ENCODE measurements at regions not wholly inside any gene's neighbourhood (a gene's known extent, or its start where the extent isn't known, plus 50 kb on each side); places are given as distances from the start of the nearest gene placed in this dataset.

DNA sequence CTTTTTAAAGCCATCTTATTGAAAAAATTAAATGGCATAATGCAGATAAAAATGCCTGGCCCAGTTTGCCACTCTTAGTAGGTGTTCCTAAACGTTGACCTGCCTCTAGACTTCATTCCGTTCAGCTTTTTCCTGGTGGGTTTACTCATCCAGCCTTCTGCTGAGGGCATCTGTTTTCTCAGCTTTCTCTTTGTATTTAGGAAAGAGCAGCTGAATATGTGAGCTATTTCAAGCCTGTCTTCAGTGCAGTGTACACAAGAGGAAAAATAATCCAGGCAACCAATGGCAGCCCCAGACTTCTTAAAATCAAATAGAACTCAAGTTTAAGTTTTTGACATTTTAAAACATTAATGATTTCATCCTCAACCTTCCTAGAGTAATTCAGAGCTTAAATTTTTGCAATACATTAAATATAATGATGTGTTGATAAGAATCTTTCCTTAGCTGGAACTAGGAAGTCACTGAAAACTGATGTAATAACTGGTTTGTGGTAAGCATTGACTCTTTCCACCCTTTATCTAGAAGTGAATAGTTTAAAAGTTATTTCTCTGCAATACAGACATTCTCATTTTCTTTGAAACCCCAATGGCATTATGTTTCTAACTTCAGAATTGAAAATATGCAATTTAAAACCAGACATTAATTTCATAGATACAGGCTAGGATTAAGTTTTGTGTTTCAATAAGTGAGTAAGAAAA is 165.4 kb downstream of the AASDHPPT start:
- Histone ChIP-seq H3K4me3 (ENCODE audit: low read length) (no peak overlapping the region), H3K9ac (ENCODE audit: low read depth, low read length) (no peak overlapping the region), H3K9me3 (replicated peaks; ENCODE audit: low read length) (no peaks in the 10 kb centered on the region), H3K4me1 (ENCODE audit: control insufficient read depth, insufficient read depth, low read length) (no peaks in the 10 kb centered on the region), H3K4me2 (ENCODE audit: low read length) (no peak overlapping the region), H3K27me3 (ENCODE audit: control insufficient read depth, insufficient read depth, low read length) (no peaks in the 10 kb centered on the region), H3K36me3 (ENCODE audit: insufficient read depth, low read length) (no peaks in the 10 kb centered on the region)

DNA sequence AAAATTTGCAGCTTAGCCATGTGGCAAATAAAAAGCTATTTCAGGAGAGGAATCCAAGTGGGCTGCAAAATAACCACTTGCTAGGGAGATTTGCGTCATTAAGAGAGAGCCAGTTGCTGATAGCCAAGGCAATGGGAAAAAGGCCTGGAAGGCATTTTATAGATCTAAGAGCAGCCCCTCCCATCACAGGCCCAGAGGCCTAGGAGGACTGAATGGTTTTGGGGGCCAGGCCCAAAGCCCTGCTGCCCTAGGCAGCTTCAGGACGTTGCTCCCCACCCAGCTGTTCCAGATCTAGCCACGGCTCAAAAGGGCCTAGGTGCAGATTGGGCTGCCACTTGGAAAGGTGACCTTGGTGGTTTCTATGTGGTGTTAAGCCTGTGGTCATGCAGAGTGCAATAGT is 169.0 kb downstream of the AASDHPPT start:
- Histone ChIP-seq H3K9ac (ENCODE audit: low read depth, low read length) (no peak overlapping the region), H3K36me3 (ENCODE audit: insufficient read depth, low read length) (no peaks in the 10 kb centered on the region), H3K4me3 (ENCODE audit: low read length) (no peak overlapping the region), H3K9me3 (replicated peaks; ENCODE audit: low read length) (no peaks in the 10 kb centered on the region), H3K4me2 (ENCODE audit: low read length) (no peak overlapping the region), H3K27me3 (ENCODE audit: control insufficient read depth, insufficient read depth, low read length) (no peaks in the 10 kb centered on the region), H3K4me1 (ENCODE audit: control insufficient read depth, insufficient read depth, low read length) (no peaks in the 10 kb centered on the region)

DNA sequence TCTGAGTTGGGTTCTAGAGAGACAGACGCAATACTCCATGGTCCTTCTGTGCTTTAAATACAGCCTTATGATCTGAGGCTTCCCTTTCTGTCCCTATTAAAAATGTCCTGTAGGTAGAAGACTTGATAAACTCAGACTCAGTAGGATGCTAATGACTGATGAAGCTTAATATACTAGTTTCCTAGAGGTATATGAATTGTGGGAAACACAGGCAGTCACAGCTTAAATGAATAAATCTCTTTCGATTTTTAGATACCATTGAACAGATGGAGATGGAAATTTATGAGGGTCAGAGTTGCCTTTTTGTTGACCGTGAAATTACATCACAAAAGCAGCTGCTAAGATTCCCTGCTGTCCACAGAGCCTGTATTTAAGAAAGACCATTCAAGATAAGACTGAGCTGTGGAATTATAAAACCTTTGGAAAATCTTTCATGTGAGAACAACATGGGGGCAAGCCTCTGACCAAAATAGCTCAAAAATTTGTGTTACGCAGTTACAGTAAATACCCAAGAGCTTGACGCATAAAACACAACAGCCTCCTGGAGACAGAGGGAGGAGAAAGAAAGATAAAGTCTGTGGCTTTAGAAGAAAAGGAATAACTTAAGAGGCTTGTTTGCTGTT is 172.3 kb downstream of the AASDHPPT start:
- no peaks in the 10 kb centered on the region for H3K27me3 ChIP-seq (ENCODE audit: control insufficient read depth, insufficient read depth, low read length)
- no peak overlapping the region for H3K4me3 ChIP-seq (ENCODE audit: low read length)
- H3K9ac ChIP-seq (ENCODE audit: low read depth, low read length) = no peak overlapping the region
- H3K4me2 ChIP-seq (ENCODE audit: low read length) = no peak overlapping the region
- no peaks in the 10 kb centered on the region for H3K9me3 ChIP-seq (replicated peaks; ENCODE audit: low read length)
- no peaks in the 10 kb centered on the region for H3K36me3 ChIP-seq (ENCODE audit: insufficient read depth, low read length)
- no peaks in the 10 kb centered on the region for H3K4me1 ChIP-seq (ENCODE audit: control insufficient read depth, insufficient read depth, low read length)

DNA sequence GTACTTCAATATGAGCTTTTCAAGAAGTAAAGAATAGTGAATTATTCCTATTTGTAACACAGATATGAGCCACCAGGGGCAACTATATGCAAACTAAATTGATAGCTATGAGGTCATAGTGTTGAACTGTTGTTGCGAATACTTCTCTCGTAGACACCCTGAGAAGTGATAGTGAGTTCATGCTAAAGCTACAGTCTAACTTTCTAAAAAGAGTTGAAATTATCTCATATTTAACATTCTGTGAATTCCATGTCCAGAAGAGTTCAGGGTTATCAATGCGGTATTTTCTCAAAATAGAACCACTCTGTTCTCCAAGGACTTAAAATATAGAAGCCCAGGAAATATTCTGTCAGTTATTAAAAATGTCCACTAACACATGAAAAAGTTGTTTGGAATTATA is 185.4 kb downstream of the AASDHPPT start:
- H3K4me2 ChIP-seq (ENCODE audit: low read length) = no peak overlapping the region
- no peak overlapping the region for H3K9ac ChIP-seq (ENCODE audit: low read depth, low read length)
- no peaks in the 10 kb centered on the region for H3K9me3 ChIP-seq (replicated peaks; ENCODE audit: low read length)
- no peaks in the 10 kb centered on the region for H3K4me1 ChIP-seq (ENCODE audit: control insufficient read depth, insufficient read depth, low read length)
- H3K36me3 ChIP-seq (ENCODE audit: insufficient read depth, low read length) = no peaks in the 10 kb centered on the region
- no peaks in the 10 kb centered on the region for H3K27me3 ChIP-seq (ENCODE audit: control insufficient read depth, insufficient read depth, low read length)
- H3K4me3 ChIP-seq (ENCODE audit: low read length) = no peak overlapping the region

DNA sequence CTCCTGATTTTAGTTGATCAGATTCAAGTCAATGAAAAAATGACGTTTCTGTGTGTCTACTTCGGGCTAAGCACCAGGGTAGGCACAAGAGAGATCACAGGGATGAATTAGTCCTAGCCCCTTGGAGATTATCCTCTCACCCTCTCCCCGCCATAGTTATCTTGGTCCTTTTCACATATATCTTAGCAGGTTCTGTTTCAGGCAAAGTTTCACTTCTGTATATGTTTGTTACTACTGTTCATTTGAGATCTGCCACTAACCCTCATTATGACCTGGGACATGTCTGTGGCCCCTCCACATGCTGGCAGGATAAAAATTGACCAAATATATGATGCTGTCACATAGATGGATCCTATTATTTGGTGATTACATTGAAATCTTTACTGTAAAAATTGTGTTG is 186.1 kb downstream of the AASDHPPT start:
- Histone ChIP-seq H3K4me2 (ENCODE audit: low read length) (no peak overlapping the region), H3K4me3 (ENCODE audit: low read length) (no peak overlapping the region), H3K4me1 (ENCODE audit: control insufficient read depth, insufficient read depth, low read length) (no peaks in the 10 kb centered on the region), H3K36me3 (ENCODE audit: insufficient read depth, low read length) (no peaks in the 10 kb centered on the region), H3K27me3 (ENCODE audit: control insufficient read depth, insufficient read depth, low read length) (no peaks in the 10 kb centered on the region), H3K9ac (ENCODE audit: low read depth, low read length) (no peak overlapping the region), H3K9me3 (replicated peaks; ENCODE audit: low read length) (no peaks in the 10 kb centered on the region)

DNA sequence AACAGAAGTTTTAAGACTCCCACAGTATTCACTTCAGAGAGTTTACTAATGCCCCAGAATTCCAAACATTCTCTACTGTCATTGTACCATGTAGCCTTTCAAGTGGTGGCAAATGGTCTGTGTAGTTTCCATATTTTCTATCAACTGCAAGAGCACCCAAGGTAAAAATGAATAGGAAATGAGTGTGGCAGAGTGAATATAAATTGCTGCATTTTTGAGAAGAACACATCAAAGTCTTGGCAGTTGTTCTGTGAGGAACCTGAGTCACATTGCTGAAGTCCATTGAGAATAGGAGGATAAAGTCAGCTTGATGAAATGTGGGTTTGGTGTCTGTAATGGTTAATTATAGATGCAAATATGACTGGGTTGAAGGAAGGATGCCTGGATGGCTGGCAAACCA is 193.6 kb downstream of the AASDHPPT start:
- Histone ChIP-seq H3K4me2 (ENCODE audit: low read length) (no peak overlapping the region), H3K36me3 (ENCODE audit: insufficient read depth, low read length) (no peaks in the 10 kb centered on the region), H3K9ac (ENCODE audit: low read depth, low read length) (no peak overlapping the region), H3K9me3 (replicated peaks; ENCODE audit: low read length) (no peaks in the 10 kb centered on the region), H3K4me3 (ENCODE audit: low read length) (no peak overlapping the region), H3K27me3 (ENCODE audit: control insufficient read depth, insufficient read depth, low read length) (no peaks in the 10 kb centered on the region), H3K4me1 (ENCODE audit: control insufficient read depth, insufficient read depth, low read length) (peaks cover 3% of the 10 kb centered on the region)

DNA sequence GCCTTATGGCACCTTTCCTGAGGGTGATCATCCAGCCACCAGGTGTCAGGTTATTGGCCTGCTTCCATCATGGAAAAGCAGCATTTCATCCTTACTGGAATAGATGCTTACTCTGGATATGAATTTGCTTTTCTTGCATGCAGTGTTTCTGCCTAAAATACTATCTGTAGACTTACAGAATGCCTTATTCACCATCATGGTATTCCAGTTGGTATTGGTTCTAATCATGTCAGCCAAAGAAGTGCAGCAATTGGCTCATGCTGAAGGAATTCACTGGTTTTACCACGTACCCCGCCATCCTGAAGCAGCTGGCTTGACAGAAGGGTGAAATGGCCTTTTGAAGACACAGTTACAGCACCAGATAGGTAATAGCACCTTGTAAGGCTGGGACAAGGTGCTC is 194.2 kb downstream of the AASDHPPT start:
- Histone ChIP-seq H3K9me3 (replicated peaks; ENCODE audit: low read length) (no peaks in the 10 kb centered on the region), H3K27me3 (ENCODE audit: control insufficient read depth, insufficient read depth, low read length) (no peaks in the 10 kb centered on the region), H3K9ac (ENCODE audit: low read depth, low read length) (no peak overlapping the region), H3K36me3 (ENCODE audit: insufficient read depth, low read length) (no peaks in the 10 kb centered on the region), H3K4me2 (ENCODE audit: low read length) (no peak overlapping the region), H3K4me3 (ENCODE audit: low read length) (no peak overlapping the region), H3K4me1 (ENCODE audit: control insufficient read depth, insufficient read depth, low read length) (peaks cover 8% of the 10 kb centered on the region)

DNA sequence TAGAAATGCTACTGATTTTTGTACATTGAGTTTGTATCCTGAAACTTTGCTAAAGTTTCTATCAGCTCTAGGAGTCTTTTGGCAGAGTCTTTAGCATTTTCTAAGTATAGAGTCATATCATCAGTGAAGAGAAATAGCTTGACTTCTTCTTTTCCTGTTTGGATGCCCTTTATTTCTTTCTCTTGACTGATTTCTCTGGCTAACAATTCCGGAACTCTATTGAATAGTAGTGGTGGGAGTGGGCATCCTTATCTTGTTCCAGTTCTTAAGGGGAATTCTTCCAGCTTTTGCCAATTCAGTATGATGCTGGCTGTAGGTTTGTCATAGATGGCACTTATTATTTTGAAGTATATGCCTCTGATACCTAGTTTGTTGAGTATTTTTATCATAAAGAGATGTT is 197.7 kb downstream of the AASDHPPT start:
- no peak overlapping the region for H3K4me3 ChIP-seq (ENCODE audit: low read length)
- H3K9ac ChIP-seq (ENCODE audit: low read depth, low read length) = no peak overlapping the region
- H3K27me3 ChIP-seq (ENCODE audit: control insufficient read depth, insufficient read depth, low read length) = no peaks in the 10 kb centered on the region
- H3K9me3 ChIP-seq (replicated peaks; ENCODE audit: low read length) = no peaks in the 10 kb centered on the region
- H3K4me2 ChIP-seq (ENCODE audit: low read length) = no peak overlapping the region
- H3K4me1 ChIP-seq (ENCODE audit: control insufficient read depth, insufficient read depth, low read length) = peaks cover 8% of the 10 kb centered on the region
- H3K36me3 ChIP-seq (ENCODE audit: insufficient read depth, low read length) = no peaks in the 10 kb centered on the region

DNA sequence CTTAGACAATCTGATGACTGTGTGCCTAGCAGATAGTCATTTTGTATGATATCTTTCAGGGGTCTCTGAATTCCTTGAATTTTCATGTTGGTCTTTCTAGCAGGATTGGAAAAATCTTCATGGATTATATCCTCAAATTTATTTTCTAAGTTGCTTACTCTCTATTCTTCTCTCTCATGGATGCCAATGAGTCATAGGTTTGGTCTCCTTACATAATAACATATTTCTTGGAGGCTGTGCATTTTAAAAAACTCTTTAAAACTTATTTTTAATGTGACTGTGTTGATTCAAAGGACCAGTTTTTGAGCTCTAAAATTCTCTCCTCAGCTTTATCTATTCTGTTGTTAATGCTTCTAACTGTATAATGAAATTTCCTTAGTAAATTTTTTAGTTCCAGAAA is 198.7 kb downstream of the AASDHPPT start:
- no peaks in the 10 kb centered on the region for H3K27me3 ChIP-seq (ENCODE audit: control insufficient read depth, insufficient read depth, low read length)
- no peaks in the 10 kb centered on the region for H3K36me3 ChIP-seq (ENCODE audit: insufficient read depth, low read length)
- H3K4me3 ChIP-seq (ENCODE audit: low read length) = no peak overlapping the region
- H3K4me1 ChIP-seq (ENCODE audit: control insufficient read depth, insufficient read depth, low read length) = peaks cover 10% of the 10 kb centered on the region
- no peak overlapping the region for H3K9ac ChIP-seq (ENCODE audit: low read depth, low read length)
- no peaks in the 10 kb centered on the region for H3K9me3 ChIP-seq (replicated peaks; ENCODE audit: low read length)
- H3K4me2 ChIP-seq (ENCODE audit: low read length) = no peak overlapping the region

DNA sequence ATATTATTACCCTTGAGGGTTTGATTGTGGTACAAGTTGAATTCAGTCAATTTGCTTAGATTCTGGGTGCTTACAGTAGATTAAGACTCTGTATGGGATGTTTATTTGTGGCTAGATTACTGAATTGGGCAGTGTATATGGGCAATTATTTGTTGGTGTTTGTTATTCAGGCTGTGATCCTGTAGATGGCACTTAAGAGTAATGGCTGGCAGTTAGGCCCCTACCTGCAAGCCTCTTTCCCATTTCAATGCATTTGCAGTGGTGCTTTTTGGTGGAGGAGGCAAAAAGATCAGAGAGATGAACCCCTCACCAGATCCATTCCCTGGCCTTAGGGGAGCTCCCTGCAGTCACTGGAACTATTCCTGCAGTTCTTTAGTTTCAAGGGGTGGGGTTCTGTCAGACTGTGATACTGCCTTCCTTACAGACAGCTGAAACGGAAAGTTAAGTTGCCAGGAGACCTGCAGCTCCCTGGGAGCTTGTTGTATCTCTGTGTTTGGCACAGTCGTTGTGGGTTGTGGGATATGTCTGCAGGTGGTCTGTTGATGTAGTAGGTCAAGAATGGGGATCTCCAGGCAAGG is 199.5 kb downstream of the AASDHPPT start:
- Histone ChIP-seq H3K4me1 (ENCODE audit: control insufficient read depth, insufficient read depth, low read length) (peaks cover 17% of the 10 kb centered on the region), H3K9ac (ENCODE audit: low read depth, low read length) (no peak overlapping the region), H3K4me2 (ENCODE audit: low read length) (no peak overlapping the region), H3K4me3 (ENCODE audit: low read length) (no peak overlapping the region), H3K36me3 (ENCODE audit: insufficient read depth, low read length) (no peaks in the 10 kb centered on the region), H3K27me3 (ENCODE audit: control insufficient read depth, insufficient read depth, low read length) (no peaks in the 10 kb centered on the region), H3K9me3 (replicated peaks; ENCODE audit: low read length) (no peaks in the 10 kb centered on the region)

DNA sequence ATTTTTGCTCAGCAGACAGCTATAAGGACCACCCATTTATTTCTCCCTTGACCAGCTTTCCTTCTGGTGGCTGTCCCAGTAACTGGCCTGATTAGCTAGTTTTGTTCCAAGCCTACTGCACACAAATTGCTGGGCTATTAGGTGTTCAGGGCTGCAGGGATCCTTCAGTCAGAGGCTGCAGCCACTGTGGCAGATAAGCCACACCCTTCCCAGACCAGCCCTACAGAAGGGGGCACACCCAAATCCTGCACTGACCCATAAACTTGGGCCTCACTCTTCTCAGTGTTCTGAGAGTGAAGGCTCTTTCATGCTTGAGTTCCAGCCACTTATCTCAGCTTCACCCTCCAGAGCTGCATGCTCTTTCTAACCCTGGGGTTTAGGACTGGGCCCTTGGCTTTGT is 200.0 kb downstream of the AASDHPPT start:
- Histone ChIP-seq H3K9me3 (replicated peaks; ENCODE audit: low read length) (no peaks in the 10 kb centered on the region), H3K36me3 (ENCODE audit: insufficient read depth, low read length) (no peaks in the 10 kb centered on the region), H3K4me1 (ENCODE audit: control insufficient read depth, insufficient read depth, low read length) (peaks cover 18% of the 10 kb centered on the region), H3K4me3 (ENCODE audit: low read length) (no peak overlapping the region), H3K4me2 (ENCODE audit: low read length) (no peak overlapping the region), H3K27me3 (ENCODE audit: control insufficient read depth, insufficient read depth, low read length) (no peaks in the 10 kb centered on the region), H3K9ac (ENCODE audit: low read depth, low read length) (no peak overlapping the region)

DNA sequence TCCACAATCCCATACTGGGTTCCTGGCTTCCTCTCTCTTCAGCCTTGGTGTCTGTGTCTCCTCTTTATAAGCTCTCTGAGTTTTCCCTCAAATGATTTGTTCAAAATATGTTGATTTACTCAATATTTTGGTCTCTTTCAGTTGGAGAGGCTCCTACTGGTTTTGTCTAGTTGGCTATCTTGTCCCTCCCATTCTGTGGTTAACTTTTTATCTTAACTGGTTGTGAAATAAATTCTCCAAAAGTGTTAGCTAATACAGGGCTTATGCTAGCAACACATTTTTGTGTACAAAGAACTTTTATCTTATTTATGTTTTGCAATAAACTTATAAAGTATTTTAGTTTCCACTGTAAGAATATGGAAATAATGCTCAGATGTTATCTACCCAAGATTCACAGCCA is 200.9 kb downstream of the AASDHPPT start:
- Histone ChIP-seq H3K9me3 (replicated peaks; ENCODE audit: low read length) (no peaks in the 10 kb centered on the region), H3K4me2 (ENCODE audit: low read length) (no peak overlapping the region), H3K36me3 (ENCODE audit: insufficient read depth, low read length) (no peaks in the 10 kb centered on the region), H3K9ac (ENCODE audit: low read depth, low read length) (no peak overlapping the region), H3K4me1 (ENCODE audit: control insufficient read depth, insufficient read depth, low read length) (peaks cover 18% of the 10 kb centered on the region), H3K4me3 (ENCODE audit: low read length) (no peak overlapping the region), H3K27me3 (ENCODE audit: control insufficient read depth, insufficient read depth, low read length) (no peaks in the 10 kb centered on the region)
